ENCODE measurements at regions not wholly inside any gene's neighbourhood (a gene's known extent, or its start where the extent isn't known, plus 50 kb on each side); places are given as distances from the start of the nearest gene placed in this dataset.

GRCh38 chr10:43794181-43794815 is 145.6 kb upstream of the ZNF32 start:
- TF ChIP-seq CTCF (IDR thresholded peaks at IDR 0.05) = no peak
- no peak for TF ChIP-seq POLR2AphosphoS5 (IDR thresholded peaks at IDR 0.05; ENCODE audit: low read depth, low read length)
- TF ChIP-seq TCF7L2 (IDR thresholded peaks at IDR 0.05; ENCODE audit: low read depth, low read length) = no peak
- TF ChIP-seq REST (IDR thresholded peaks at IDR 0.05; ENCODE audit: insufficient read depth in 1 of 2, low read depth in 2 of 2, low read length in 1 of 2) = no peak
- TF ChIP-seq SIN3A (IDR thresholded peaks at IDR 0.05; ENCODE audit: borderline replicate concordance, insufficient read depth, low read depth, low read length) = no peak
